GM19328 (cell line): ENCODE measurements at regions not wholly inside any gene's neighbourhood (a gene's known extent, or its start where the extent isn't known, plus 50 kb on each side); places are given as distances from the start of the nearest gene placed in this dataset.
"Not testable (repeated sequence)": the region's sequence is repeated elsewhere in the genome, so short reads cannot be mapped to it uniquely, and the experiment has no call there.

Experiments used
- ATAC-seq: cut with Tn5 transposase; IDR thresholded peaks from one replicate; pipeline ENCODE4 v1.9.1; 2021; ENCODE audit warnings: mild to moderate bottlenecking, moderate library complexity; ENCODE audit not compliant: unreplicated experiment

- ATAC-seq, result no peak
Observed at GRCh38 chr4:164293203-164293602, 460.7 kb upstream of the SMIM31 start.

DNA sequence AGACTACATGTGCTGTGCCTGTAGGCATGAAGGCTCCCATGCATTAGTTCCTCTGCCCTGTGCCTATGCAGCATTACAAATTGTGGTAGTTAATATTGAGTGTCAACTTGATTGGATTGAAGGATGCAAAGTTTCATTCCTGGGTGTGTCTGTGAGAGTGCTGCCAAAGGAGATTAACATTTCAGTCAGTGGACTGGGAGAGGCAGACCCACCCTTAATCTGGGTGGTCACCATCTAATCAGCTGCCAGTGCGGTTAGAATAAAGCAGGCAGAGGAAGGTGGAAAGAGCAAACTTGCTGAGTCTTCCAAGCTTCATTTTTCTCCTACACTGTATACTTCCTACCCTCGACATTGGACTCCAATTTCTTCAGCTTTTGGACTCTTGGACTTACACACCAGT, 460.2 kb upstream of the SMIM31 start:
- ATAC-seq, result no peak

DNA sequence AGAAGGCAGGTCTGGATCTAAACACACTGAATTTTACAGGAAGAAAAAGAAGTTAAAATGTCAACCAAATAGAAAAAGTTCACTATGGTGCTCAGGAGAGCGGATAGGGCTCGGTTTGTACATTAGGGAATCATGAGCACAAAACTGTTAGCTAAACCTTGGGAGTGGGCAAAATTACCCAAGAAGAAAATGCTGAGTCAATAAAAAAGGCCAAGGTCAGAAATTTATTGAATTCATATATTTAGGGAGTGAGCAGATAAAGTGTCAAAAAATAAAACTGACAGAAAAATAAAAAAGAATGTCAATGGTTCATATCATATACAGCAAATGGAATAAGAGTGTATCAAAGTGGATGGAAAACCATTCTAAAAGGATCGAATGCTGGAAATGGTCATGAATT, 452.5 kb upstream of the SMIM31 start:
- ATAC-seq, result no peak

- peak; percentile 80 for ATAC-seq
Observed at GRCh38 chr4:164304101-164304639, 449.8 kb upstream of the SMIM31 start.

DNA sequence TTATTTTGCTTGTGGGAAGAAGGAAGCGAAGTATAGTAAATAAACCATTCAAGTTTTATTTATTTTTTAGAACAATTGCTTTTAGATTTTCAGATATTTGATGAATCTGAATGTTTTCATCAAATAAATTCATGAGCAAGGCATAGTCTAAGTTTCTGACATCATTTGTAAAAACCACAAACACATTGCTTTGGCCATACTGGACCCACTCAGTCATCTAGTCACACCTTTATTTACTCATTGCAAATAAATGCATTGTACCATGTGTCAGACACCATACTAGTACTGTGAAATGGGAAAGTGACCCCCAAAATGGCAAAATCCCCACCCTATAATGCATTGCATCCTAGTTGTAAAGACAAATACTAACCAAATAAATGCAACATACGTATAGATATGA, 449.1 kb upstream of the SMIM31 start:
- ATAC-seq, result no peak

- no peak for ATAC-seq
Observed at GRCh38 chr4:164307262-164307661, 446.7 kb upstream of the SMIM31 start.

- ATAC-seq, result no peak
Observed at GRCh38 chr4:164312671-164313070, 441.3 kb upstream of the SMIM31 start.

DNA sequence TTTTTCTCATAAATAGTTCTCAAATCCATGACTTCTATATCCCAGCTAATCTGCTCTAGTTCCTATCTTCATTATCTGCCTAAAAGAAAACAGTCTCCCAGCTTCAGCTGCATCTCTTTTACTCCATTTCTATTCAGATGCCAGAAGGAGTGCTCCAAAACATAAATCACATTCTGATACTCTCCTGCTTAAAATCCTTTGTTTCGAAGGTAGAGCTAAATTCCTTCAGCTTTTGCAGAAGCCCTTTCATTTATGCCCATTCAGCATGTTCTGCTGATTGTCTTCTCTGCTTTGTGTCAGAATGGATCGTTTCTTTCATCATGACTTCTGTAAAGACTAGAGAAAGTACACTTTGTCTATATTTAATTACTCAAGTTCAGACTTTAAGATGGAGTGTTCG, 440.1 kb upstream of the SMIM31 start:
- ATAC-seq, result no peak

- no peak for ATAC-seq
Observed at GRCh38 chr4:164318350-164318749, 435.6 kb upstream of the SMIM31 start.

DNA sequence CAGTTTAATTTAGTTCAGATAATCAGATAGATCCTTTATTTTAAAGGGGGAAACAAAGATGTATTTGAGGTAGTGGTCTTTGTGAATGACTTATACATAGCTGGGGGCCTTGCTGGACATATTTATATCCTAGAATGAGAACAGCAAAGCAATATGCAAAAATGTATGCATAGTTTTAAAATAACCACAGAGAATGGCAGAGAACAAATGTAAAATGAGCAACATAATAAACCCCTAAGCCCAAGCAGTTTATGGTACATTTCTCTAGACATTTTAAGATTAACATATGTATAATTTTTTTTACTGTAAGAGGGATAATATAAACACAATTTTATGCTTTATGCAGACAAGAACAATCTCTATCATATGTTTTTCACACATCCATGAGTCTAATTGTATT, 434.2 kb upstream of the SMIM31 start:
- no peak for ATAC-seq

DNA sequence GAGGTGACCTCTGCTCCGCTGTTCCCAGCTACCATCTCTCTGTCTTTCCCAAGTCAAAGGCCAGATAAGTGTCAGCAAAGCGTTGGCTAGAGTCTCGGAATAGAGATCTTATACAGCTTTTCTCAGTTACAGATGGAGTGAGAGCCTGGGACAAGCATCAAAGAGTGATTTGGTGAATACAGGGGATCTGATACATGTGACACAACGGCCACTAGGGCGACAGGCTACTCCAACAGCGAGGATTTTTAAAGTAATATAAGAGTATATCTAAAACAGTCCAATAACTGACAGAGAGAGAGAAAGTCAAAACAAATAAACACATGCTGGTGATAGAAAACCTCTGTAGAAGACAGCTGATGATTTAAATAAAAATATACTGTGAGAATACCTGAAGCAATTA, 433.1 kb upstream of the SMIM31 start:
- ATAC-seq, result no peak

DNA sequence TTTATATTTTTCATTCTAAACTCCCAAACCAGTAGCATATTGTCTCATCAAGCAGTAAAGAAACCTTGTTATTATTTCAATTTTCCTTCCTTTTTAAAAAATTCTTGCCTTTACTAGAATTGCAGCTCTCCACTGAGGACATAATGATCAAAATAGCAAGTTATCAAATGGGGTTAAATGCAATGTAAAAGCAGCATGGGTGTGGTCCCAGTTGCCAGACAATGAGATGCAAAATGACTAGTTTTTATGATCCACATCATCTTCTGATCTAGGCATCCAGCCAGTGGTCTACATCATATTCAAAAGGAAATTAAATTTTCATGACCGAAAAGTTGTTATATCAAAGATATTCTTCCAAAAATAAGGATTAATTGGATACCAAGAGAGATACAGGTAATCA, 427.9 kb upstream of the SMIM31 start:
- no peak for ATAC-seq

GRCh38 chr4:164337219-164337944, 416.5 kb upstream of the SMIM31 start:
- ATAC-seq, result no peak

DNA sequence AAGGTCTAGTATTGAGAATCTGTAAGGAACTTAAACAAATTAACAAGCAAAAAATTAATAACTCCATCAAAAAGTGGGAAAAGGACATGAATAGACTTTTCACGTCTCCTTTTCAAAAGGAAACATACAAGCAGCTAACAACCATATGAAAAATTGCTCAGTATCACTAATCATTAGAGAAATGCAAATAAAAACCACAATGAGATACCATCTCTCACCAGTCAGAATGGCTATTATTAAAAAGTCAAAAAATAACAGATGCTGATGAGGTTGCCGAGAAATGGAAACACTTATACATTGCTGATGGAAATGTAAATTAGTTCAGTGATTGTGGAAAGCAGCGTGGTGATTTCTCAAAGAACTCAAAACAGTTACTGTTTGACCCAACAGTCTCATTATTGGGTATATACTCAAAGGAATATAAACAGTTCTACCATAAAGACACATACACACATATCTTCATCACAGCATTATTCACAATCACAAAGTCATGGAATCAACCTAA, 410.4 kb upstream of the SMIM31 start:
- no peak for ATAC-seq

- no peak for ATAC-seq
Observed at GRCh38 chr4:164345756-164346155, 408.2 kb upstream of the SMIM31 start.

DNA sequence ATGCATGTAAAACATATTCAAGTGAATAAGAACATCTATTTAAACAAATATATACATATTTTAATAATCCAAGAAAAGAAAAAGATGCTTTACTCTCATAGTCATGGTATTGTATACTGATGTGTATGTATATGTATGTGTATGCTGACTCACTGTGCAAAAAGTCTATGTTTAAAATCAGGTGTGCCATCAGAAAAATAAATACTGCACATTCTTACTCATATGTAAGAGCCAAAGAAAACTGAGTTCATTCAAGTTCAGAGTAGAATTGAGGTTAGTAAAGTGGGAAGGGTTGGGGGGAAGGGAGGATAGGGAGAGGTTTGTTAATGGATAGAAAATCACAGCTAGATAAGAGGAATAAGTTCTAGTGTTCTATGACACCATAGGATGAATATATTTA, 403.9 kb upstream of the SMIM31 start:
- ATAC-seq, result no peak

GRCh38 chr4:164350716-164351115, 403.2 kb upstream of the SMIM31 start:
- not testable (repeated sequence) for ATAC-seq

DNA sequence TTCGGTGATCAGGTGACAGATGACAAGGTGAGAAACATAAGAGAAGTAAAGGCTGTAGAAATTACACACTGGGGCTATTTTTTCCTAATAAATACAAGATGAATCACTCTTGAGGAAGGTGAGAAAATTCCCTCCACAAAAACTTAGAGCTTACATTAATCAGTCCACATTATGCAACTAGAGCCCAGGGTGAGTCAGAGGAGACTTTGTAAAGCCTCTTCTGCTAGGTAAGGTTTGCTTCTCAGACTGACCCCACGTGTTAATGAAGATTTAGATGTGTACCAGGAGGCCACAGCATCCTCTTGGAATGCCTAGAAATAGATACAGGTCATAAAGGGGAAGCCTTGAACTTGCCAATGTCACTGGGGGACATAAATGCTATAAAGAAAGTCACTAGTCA, 396.0 kb upstream of the SMIM31 start:
- no peak for ATAC-seq

DNA sequence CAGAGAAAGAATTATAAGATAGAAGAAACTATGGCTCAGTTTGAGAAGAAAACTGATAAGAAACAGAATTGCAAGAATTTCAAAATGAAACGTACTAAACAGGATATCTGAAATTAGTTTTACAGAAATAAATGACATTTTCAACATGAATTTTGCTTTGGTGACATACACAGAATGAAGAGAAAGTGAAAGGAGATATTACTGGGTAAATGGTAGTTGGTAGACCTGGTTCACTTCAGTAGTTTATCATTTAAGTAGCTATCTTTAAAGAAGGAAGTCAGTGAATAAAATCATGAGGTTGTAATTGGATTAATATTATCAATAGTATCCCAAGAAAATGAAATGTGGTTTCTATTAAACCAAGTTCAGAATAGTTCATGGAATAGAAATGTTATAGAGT, 395.5 kb upstream of the SMIM31 start:
- no peak for ATAC-seq

GRCh38 chr4:164359881-164360280, 394.1 kb upstream of the SMIM31 start:
- ATAC-seq, result no peak

DNA sequence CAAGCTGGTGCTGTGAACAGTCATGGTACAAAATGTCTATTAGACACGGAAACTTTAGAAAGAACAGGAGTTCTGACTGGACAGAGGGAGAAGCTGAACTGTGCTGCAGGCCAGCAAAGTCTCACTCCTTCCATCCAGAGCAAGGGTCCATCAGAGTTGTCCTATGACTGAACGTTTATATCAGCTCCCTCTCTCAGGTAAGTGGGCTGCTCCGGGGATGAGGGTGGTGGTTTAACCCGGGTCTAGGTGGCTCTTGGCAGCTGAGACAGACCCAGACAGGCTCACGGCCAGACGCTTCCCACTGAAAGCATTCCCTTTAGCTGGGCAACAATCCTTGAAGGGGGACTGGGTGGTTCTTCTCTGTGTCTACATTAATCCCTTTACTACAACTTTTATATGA, 385.0 kb upstream of the SMIM31 start:
- no peak for ATAC-seq

- ATAC-seq, result no peak
Observed at GRCh38 chr4:164373021-164373420, 380.9 kb upstream of the SMIM31 start.

DNA sequence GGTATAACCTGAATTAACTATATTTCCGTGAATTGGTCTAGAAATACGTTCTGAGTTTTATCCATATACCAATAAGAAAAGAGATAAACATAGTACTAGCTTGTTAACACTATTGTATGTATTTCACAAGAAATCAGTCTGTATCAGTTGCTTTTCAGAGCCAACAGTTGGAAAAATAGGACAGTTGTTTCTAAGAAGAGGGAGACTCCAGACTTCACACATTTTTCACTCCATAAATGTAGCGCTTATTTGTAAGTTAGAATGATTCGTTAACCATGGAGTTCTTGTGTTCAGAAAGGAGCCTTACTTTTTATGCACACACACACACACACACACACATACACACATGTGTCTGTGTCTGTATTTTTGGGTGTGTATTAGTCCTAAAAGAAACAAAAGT, 376.7 kb upstream of the SMIM31 start:
- no peak for ATAC-seq
